GM21367 (cell line): ENCODE measurements at regions not wholly inside any gene's neighbourhood (a gene's known extent, or its start where the extent isn't known, plus 50 kb on each side); places are given as distances from the start of the nearest gene placed in this dataset.
"Not testable (repeated sequence)": the region's sequence is repeated elsewhere in the genome, so short reads cannot be mapped to it uniquely, and the experiment has no call there.

Experiments
- ATAC-seq: cut with Tn5 transposase; IDR thresholded peaks from one replicate; pipeline ENCODE4 v1.9.1; 2021; ENCODE audit not compliant: unreplicated experiment

DNA sequence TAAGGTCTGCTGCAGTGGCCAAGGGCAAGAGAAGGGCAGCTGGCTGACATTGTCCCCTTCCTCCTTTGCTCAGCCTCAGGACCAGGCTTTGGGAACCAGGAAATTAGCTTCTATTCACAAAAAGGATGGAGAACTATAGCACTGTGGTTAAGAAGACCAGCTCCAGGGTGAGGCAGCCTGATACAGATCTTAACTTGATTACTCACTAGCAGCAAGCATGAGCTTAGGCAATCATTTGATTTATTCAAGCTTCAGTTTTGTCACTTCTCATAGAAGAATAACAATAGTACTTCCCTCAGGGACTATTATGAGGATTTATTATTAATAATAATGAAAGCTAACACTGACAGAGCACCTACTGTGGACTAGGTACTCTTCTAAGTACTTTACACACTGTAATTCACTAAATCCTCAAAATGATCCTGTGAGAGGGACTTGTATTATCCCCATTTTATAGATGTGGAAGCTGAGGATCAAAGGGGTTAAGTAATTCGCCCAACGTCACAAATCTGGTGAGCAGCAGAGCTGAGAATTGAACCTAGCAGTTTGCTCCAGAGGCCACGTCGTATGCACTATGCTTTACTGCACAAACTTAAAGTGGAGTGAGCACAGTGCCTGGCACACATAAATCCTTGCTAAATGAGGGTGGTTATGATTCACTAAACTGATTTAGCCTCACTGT lies 130.4 kb upstream of the PAK3 start:
- ATAC-seq: no peak

DNA sequence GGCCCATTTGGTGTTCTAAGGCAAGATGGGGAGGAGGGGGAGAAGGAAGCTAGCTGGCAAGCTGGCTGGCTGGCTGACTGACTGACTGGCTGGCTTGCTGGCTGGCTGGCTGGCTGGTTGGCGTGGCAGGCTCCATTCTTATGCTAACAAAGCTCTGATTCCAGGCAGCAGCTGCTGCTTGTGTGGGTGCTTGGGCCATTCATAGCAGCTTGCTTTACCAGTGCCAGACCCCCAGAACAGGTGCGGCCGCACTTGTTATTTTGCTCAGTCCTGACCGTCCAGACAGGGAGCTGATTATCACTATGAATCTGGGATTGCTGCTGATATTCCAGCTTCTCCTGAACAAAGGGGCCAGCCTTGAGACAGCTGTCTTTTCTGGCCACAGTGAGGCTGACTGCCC lies 131.2 kb upstream of the PAK3 start:
- no peak for ATAC-seq

DNA sequence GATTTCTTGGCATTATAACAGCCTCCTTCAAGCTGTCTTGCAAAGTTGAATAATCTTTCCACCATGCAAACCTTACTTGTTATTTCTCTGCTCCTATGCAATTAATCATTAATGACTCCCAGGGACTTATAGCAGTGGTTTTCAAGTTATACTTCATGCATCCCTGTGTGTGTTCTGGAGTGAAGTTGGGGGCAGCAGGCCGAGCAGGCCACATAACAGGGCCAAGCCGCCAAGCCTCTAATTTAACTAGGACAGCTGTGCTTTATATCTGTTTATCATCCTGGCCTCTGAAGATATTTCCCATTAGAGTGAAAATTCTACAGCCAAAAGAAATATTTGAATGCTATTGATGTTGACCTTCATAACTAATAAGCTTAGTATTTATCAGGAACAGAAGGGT lies 133.5 kb upstream of the PAK3 start:
- no peak for ATAC-seq

DNA sequence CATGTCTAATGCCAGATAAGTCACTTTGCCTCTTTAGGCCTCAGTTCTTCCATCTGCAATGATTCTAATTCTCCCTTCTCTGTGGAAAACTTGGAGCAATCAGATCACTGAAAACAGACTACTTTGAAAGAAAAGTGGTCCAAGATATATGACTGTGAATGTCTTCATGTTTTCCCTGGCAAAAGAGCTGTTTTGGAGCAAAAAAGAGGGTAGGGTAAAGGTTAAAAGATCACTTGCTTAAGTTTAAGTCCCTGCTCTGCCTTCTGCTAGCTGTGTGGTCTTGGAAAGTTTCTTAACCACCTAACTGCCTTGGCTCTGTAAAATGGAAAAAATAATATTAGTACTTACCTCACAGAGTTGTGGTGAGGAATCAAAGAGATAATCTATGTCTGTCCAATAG lies 140.3 kb upstream of the PAK3 start:
- ATAC-seq: no peak

DNA sequence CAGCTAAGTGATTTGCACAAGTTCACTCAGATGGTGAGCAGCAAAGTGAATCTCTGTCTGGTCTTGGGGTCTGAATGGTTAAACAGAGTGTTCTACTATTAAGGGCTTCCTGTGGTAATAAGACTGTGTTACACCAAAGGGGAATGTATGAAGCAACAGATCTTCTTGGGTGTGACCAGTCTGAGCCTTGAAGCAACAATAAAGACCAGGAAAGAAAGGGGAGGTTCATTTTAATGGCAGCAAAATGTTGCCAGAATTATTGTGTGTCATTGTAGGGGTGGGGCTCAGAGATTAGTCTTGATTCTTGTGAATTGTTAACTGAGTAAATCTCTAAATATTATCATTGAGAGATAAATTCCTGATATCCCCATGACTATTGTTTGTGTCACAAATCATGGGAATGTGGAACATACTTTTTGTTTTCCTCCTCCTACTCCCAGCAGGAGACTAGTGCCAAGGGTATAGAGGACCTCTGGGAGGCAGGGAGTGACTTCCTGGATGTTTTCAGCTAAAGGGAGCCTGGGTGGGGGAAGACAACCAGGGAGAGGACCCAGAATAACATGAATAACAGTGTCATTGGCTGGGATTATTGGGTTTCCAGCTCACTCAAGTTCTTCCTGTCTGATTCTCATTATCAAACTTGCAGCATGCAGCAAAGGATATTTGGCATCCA lies 141.4 kb upstream of the PAK3 start:
- no peak for ATAC-seq

DNA sequence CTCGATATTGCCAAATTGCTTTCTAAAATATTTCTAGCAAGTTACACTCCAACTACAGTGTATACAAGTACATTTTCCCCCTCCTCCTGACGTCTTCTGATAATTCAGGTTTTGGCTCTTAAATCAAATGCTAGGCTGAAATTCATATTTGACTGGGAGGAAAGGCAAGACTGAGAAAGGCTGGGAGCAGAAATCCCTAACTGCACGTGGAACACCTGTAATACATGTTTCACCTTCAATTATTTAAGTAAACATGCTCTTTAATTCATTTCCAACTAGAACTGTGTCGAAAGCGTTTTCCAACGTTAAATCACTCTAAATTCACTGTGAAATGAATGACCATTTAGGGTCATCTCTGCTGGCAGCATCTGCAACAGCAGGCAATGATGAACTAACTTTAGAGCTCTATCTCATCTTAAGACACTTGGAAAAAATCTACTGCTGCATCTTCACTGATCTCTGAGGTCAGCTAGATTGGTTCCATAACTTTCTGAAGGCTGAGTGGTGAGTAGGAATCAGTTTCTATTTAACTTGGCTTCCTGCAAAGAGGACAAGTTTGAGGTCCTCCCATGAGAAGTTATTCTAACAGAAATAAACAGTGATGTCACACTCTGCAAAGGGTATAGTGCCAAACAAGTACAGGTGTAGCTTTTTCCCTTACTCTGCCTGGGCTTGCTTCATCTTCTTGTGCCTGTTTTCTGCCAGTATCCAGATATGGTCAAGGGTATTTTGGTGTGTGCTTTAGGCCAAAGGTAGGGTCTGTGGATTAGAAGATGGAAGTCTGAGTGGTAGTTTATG lies 144.3 kb upstream of the PAK3 start:
- no peak for ATAC-seq

DNA sequence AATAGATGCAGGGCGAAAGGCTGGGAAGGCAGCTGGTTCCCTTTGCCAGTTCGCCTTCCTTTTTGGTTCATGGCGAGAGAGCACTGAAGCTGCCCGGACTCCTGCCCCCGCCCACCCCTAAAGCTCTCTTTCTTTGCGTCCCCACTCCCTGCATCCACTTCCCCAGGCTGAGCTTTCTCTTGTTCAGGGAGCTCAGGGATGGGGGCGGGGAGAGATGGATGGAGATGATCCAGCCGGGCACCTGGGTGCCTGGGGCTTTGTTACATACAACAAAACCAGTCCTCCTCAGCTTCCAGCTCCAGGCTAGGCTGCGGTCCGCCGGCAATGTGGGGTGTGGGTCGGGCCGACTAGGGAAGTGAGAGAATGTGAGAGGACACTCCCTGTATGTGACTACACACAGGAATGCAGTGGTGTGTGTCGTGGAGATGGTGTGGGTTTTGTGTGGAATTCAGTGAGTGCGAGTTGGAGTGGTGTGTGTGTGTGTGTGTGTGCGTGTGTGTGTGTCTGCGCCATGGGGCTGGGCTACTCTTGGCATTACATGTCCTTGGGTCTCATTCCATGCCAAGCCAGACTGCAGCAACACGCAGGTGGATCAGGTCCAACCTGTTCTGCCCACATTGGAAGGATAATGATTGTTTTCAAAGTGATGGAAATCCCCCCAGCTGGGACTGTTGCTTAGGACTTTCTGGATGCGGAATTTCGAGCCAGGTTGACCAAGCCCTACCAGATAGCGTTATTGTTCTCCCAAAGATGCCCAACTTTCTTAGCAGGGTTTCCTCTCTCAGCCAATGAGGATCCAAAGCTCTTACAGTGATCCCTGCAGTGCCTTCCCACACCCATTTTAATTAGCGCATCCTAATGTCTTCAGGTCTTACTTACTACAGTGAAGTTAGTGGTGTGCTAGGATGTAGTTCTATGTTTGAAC lies 149.4 kb upstream of the CHRDL1 start:
- no peak for ATAC-seq

DNA sequence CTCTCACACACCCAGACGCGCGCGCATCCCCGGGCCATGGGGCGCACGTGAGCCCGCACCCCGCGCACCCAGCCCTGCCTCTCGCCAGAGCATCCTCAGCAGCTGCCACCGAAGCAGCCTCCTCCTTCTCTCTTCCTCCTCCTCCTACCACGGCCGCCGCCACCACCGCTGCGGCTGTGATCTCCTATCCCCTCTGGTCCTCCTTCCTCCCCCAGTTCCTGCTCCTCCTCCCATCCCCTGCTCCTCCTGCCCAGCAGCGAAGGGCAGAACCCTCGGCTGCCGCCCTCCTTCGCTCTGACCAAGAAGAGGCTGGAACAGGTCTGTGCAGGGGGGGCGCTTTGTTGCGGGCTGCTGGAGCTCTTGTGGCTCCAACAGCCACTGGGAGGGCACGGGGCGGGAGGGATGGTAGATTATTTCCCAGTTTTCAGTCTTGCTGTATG lies 148.7 kb upstream of the CHRDL1 start:
- ATAC-seq: no peak

DNA sequence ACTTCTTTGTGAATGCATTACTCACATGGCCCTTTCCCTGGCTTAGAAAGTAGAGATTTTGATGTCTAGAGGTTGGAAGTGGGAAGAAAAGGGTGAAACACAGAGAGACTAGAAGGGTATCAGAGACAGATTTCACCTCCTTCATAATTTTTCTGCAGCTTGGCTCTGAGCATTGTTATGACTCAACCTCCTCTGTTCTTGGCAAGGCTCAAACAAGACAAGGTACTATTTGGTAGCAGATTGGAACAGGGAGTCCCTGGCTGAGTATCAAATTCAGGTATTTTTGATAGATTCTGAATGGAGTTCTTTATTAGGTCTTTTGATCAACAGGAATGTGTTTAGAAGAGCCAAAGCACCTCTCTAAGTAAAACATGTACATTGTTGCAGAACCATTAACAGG lies 146.3 kb upstream of the CHRDL1 start:
- ATAC-seq: no peak

DNA sequence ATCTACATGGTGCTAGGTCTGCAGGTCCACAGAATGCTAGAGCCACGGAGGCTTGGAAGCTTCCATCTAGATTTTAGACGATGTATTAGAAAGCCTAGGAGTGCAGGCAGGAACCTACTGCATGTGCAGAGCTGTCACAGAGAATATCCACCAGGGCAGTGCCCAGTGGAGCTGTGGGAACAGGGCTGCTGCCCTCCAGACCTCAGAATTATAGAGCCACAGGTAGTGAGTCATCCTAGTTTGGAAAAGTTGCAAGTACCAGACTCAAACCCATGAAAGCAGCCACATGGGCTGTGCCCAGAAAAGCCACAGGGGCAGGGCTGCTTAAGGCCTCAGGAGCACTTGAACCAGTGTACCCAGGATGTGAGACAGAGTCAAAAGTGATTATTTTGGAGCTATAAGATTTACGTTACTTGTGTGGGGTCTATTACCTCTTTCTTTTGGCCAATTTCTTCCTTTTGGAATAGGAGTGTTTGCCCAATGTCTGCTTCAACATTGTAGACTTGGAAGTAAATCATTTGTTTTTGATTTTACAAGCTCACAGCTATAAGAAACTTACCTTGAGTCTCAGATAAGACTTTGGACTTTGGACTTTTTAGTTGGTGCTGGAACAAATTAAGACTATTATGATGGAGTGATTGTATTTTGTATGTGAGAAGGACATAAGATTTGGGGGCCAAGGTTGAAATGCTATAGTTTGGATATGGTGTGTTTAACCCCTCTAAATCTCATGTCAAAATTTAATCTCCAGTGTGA lies 143.5 kb upstream of the CHRDL1 start:
- ATAC-seq: no peak

DNA sequence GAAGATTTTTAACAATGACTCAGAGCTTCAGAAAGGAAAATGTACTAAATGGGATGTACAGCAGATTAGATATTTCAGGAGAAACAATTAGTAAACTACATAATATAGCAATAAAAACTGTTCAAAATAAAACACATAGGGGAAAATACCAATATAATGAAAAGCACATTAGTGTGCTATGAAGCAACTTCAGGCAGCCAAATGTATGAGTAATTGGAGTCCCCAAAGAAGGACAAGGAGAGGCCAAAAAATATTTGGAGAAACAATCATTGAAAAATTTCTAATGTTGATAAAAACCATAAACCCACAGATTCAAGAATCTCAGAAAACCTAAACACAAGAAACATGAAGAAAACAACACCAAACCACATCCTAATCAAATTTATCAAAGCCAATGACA lies 129.3 kb upstream of the CHRDL1 start:
- ATAC-seq: no peak

DNA sequence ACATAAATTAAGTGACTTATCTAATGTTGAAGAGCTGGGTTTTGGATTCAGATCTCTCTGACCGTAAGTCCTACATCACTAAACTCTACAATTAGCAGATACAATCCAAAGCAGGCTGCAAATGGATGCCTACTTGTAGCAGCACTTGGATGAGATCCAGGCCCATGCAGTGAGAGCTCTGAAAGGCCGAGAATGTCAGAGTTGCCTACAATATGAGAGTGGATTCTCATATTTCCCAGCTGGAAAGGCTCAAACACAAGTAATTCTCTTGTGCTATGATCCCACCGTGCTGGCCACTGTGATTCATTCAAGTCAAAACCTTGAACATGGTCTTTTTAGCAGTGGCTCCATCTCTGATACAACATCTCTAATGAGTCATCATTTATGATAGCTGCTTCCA lies 125.4 kb upstream of the CHRDL1 start:
- no peak for ATAC-seq

DNA sequence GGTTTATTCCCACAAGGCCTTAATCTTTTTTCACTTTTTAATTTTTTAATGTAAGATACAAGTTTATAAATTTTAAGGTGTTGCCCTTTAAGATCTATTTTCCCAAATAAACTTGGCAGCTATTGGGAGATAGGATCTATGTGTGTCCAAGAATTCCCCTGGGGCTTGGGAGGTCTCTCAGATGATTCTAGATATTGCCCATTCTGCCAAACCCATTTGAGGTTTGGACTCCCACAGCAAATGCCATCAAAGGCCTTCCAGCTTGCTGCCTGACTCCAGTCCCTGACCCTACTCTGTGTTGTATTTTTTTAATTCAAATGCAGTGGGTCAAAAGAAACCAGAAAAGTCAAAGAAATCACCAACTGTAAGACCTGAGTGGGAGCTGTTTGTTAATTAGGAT lies 120.0 kb upstream of the CHRDL1 start:
- ATAC-seq: no peak

DNA sequence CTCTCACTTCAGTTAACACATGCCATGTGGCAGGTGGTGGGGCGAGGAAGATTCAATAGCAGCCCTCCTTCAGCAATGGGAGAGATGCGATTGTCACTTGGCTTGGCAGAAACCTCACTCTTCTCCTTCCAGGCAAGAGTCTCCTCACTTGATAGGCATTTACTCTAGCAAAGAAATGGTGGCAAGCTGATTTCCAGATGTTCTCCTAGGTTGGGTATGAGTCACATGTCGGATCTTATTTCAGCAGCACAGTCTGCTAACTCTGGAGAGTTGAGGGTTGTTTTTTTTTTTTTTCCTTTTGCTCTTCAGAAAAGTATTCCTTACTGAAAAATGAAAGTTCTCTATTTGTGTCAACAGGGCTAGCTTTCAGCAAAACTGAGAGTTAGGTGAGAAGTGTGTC lies 119.5 kb upstream of the CHRDL1 start:
- no peak for ATAC-seq

DNA sequence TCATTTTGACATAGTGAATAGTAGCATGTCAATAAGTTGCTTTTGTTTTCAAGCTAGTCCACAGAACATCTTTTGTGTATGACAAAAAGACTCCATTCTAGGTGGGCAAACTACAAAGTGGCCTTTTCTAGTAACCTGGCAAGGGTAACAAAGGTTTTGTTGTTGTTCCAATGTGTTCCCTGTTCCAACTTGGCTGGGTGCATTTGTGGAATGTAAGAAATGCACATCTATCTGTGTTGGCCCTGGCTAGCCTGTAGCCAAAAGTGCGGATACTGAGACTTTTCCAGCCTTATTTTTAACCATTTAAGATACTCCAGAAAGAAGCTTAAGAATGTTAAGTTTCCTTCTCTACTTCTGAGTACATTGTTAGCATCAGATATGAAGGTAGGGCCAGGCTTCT lies 118.7 kb upstream of the CHRDL1 start:
- ATAC-seq: no peak

DNA sequence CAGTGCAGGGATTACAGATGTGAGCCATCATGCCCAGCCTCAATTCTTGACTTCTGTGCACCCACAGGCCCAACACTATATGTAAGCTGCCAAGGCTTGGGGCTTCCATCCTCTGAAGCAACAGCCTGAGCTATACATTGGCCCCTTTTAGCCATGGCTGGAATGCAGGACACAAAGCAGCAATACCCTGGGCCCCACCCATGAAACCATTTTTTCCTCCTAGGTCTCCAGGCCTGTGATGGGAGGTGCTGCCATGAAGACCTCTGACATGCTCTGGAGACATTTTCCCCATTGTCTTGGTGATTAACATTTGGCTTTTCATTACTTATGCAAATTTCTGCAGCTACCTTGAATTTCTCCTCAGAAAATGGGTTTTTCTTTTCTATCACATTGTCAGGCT lies 109.1 kb upstream of the CHRDL1 start:
- ATAC-seq: not testable (repeated sequence)

DNA sequence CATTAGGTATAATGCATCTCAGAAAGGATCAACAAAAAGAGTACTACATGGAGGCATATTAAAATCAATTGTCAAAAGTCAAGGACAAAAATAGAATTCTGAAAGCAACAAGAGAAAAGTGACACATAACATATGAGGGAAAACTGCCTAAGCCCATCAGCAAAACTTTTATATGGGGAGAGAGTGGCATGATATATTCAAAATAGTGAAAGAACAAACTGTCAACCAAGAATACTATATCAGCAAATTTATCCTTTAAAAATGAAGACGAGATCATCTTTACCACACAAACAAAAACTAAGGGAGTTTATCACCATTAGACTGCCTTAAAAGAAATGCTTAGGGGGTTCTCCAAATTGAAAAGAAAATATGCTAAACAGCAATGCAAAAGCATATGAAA lies 86.4 kb upstream of the CHRDL1 start:
- ATAC-seq: no peak

DNA sequence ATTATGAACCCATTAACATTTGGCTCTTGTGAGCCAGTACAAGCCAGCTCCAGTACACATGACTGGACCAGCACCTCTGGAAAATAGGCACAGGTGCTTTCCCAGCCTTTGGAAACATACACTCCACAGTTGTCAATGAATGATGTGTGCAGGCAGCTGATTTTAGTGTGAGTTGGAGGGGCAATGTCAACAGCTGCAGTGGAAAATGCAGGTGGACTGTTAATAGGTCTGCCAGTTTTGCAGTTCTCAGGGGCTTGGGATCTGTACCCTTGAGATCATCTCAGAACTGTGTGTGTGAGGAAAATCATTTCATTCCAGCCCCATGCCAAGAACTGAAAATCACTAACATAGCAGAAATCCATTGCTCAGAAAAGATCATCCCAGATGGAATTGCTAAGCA lies 81.7 kb upstream of the CHRDL1 start:
- ATAC-seq: no peak

DNA sequence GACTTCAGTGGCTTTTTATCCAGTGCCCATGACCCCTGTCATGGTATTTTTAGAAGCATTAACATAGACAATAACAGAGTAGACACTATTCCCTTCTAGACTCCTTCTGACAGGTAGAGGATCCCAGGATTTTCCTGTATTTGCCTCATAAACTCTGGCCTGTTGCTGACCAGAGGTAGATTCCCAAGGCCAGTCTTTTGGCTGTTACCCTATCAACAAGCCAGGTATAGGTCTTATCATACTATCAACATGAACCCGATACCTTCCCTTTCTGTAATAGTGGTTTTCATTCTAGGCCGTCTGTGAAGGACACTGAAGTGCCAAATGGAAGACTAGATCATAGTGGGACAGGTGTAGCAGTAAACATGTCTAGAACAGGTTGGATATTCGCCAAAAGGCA lies 76.2 kb upstream of the CHRDL1 start:
- ATAC-seq: no peak

DNA sequence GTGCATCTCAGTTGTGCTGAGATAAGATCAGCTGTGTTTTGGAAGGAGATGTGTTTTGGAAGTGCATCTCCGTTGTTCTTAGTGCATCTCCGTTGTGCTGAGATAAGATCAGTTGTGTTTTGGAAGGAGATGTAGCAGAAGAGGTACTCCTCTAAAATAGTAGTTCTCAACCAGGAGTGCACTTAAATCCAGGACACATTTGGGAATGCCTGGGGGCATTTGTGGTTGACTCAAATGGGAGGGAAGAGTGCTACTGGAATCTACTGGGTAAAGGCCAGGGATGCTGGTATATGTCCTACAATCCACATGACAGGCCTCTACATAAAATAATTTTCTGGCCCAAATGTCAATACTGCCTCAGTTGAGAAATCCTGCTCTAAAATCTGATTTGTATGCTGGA lies 70.8 kb upstream of the CHRDL1 start:
- ATAC-seq: no peak
